ENCODE measurements at regions not wholly inside any gene's neighbourhood (a gene's known extent, or its start where the extent isn't known, plus 50 kb on each side); places are given as distances from the start of the nearest gene placed in this dataset.
"Not testable (repeated sequence)": the region's sequence is repeated elsewhere in the genome, so short reads cannot be mapped to it uniquely, and the experiment has no call there.

DNA sequence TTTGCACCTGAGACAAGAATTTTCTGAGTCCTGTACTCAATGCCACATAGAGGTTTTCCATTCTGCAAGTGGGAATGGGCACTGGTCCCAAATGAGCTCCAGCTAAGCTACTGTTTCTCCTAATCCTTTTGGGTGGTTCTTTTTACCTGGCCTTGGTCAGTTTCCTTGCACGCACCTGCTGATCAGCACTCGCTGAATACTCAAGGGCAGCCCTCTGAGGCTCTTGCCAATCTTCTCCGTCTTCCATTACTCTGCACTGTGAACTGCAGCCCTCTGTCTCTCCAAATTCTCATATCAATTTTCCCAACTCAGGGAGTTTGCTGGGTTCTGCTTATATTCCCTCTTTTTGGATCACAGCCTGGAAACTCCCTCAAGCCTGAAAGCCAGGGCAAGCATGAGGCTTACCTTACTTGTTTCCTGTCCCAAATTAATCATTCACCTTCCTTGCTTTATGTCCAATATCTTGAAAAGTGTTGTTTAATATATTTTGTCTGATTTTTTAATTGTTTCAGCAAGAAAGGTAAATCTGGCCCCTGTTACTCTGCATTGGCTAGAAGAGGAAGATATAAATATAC lies 138.0 kb upstream of the TBX18 start:
- TF ChIP-seq CTCF (IDR thresholded peaks at IDR 0.05; ENCODE audit: borderline replicate concordance, insufficient read depth, low read depth, low read length), result no peak
- H3K4me3 ChIP-seq (ENCODE audit: low read depth, low read length), result no peak overlapping the region

DNA sequence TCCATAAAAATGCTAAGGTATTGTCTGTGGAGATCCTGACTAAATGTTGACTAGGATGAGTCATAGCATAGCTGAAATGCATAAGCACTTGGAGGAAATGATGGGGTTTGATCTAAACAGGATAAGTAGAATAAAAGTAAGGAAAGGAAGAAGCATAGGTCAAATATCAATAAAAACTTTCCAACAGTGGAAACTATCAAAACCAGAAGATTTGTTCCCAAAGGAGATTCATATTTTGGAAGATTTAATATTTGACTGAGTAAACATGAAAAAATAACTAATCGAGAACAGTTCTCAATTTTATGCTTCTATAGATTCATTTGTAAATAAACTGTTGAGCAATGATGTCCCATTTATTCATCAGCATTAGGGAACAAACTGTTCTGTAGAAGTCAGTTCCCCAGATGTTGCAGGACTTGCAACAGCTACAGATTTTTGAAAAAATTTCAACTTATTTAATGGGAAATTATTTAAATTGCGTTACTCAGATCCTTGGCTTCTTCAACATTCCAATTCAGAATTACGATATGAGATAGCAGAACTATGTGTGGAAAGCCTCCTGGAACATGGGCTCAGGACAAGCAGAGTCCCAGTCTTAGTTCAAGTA lies 133.7 kb upstream of the TBX18 start:
- H3K4me3 ChIP-seq (ENCODE audit: low read depth, low read length), result no peak overlapping the region
- TF ChIP-seq CTCF (IDR thresholded peaks at IDR 0.05; ENCODE audit: borderline replicate concordance, insufficient read depth, low read depth, low read length), result no peak

DNA sequence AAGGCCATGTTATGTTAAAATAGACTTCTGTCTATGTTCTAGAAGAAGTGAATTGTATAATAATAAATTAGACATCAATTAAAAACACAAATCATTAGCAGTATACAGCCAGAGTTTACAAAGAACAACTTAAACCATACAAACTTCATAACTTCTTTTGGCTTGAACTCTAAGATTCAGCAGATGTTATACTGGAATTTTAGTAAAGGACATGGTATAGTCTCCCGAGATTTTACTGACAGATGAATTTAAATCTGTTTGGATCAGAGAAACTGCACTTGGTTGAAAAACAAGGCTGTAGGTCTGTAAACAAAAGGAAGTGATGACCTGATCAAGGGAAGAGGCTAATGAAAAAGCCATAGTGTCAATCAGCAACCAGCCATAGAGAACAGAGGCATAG lies 132.6 kb upstream of the TBX18 start:
- H3K4me3 ChIP-seq (ENCODE audit: low read depth, low read length), result no peak overlapping the region
- TF ChIP-seq CTCF (IDR thresholded peaks at IDR 0.05; ENCODE audit: borderline replicate concordance, insufficient read depth, low read depth, low read length), result no peak

DNA sequence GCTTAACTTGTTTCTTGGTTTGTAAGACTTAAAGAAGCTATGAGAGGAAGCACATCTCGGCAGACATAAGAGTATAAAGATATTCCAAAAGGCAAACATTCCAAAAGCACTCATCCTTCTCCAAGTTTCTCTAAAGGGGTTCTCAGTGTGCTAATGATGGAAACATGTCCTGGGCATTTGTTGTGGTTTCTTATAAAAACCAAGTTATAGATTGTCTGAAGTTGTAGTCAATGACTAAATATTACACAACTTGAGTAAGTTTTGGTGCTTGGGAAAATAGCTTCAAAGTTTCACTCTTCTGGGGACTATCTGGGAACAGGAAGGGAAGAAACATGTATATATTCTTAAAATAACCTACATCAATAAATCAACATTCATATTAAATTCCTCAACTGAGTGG lies 128.3 kb upstream of the TBX18 start:
- TF ChIP-seq CTCF (IDR thresholded peaks at IDR 0.05; ENCODE audit: borderline replicate concordance, insufficient read depth, low read depth, low read length), result no peak
- H3K4me3 ChIP-seq (ENCODE audit: low read depth, low read length), result no peak overlapping the region

DNA sequence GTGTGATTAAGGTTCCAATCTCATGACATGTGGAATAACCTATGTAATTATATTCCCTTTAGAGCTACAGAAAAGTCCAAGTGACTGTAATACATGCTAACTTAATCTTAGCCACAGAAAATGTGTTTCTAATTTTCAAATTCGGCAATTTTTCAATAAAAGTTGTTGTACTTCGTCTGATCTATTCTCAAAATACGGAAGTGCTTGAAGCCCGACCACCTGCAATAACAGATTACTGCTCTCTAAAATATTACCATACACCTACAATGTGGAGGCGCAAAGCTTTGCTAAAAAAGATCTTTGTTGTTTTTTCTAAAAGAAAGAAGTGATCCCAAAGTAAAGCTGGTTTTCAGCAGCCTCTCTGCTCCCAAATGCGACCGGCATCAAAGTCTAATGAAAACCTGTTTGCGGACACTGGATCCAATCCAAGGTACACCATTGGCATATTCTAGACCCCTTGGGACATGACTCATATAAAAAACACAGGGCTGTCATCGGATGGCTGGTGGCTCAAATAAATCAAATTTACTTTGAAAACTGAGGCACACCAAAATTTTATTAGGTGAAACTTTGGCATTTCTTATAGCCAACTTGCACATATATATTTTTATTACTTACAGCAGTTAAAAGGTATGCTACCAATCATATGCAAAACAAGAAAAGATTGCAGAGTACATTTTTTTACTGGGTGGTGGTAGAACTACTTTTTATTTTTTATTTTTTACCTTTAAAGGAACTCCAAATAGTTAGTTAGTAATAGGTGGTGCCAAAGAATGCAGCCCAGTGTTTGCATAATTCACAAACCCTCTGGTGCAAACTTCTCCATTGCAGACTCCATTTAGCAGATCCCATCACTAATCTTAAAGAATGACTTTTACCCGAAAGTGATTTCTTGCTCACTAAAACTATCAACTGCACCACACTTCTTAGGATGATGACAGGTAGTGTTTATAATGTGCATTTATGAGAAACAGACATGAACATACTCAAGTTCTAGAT lies 118.7 kb upstream of the TBX18 start:
- no peak for TF ChIP-seq CTCF (IDR thresholded peaks at IDR 0.05; ENCODE audit: borderline replicate concordance, insufficient read depth, low read depth, low read length)
- H3K4me3 ChIP-seq (ENCODE audit: low read depth, low read length), result no peak overlapping the region

DNA sequence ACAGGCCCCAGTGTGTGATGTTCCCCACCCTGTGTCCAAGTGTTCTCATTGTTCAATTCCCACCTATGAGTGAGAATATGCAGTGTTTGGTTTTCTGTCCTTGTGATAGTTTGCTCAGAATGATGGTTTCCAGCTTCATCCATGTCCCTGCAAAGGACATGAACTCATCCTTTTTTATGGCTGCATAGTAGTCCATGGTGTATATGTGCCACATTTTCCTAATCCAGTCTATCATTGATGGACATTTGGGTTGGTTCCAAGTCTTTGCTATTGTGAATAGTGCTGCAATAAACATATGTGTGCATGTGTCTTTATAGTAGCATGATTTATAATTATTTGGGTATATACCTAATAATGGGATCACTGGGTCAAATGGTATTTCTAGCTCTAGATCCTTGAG lies 115.0 kb upstream of the TBX18 start:
- H3K4me3 ChIP-seq (ENCODE audit: low read depth, low read length), result not testable (repeated sequence)

- no peak for TF ChIP-seq CTCF (IDR thresholded peaks at IDR 0.05; ENCODE audit: borderline replicate concordance, insufficient read depth, low read depth, low read length)
- no peak overlapping the region for H3K4me3 ChIP-seq (ENCODE audit: low read depth, low read length)
Observed at GRCh38 chr6:84877515-84878210, 113.3 kb upstream of the TBX18 start.
